ENCODE measurements at regions not wholly inside any gene's neighbourhood (a gene's known extent, or its start where the extent isn't known, plus 50 kb on each side); places are given as distances from the start of the nearest gene placed in this dataset.

DNA sequence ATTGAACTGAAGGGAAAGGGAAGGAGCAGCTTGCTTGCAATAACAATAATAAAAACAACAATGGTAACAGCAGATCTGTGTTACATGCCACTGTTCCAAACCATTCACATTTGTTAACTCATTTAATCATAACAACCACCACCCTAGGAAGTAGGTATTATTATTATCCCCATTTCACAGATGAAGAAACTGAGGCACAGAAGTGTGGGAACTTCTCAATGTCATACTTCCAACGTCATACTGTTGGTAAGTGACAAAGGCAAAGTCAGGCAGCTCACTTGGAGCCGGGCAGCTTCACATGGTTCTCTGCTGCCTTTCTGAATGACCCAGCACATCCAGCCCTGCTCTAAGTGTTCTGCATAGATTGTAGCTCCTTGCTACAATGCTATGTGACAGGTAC is 72.6 kb downstream of the FOXD1 start:
- Histone ChIP-seq H3K27me3 (no peaks in the 10 kb centered on the region), H3K27ac (no peak overlapping the region), H3K36me3 (no peaks in the 10 kb centered on the region), H3K9me3 (no peaks in the 10 kb centered on the region), H3K4me3 (no peak overlapping the region), H3K4me1 (no peaks in the 10 kb centered on the region)
- intact Hi-C loops (cut with DNase I): no loop called here
- DNase-seq (ENCODE audit: extremely low spot score in 2 of 2): no peak
- TF ChIP-seq POLR2A (IDR thresholded peaks at IDR 0.05) (no peak), POLR2AphosphoS5 (IDR thresholded peaks at IDR 0.05; ENCODE audit: insufficient read depth in 1 of 2, low read depth in 1 of 2) (no peak)
- TF ChIP-seq, protein P1, sequence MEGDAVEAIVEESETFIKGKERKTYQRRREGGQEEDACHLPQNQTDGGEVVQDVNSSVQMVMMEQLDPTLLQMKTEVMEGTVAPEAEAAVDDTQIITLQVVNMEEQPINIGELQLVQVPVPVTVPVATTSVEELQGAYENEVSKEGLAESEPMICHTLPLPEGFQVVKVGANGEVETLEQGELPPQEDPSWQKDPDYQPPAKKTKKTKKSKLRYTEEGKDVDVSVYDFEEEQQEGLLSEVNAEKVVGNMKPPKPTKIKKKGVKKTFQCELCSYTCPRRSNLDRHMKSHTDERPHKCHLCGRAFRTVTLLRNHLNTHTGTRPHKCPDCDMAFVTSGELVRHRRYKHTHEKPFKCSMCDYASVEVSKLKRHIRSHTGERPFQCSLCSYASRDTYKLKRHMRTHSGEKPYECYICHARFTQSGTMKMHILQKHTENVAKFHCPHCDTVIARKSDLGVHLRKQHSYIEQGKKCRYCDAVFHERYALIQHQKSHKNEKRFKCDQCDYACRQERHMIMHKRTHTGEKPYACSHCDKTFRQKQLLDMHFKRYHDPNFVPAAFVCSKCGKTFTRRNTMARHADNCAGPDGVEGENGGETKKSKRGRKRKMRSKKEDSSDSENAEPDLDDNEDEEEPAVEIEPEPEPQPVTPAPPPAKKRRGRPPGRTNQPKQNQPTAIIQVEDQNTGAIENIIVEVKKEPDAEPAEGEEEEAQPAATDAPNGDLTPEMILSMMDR (IDR thresholded peaks at IDR 0.05): no peak

- Histone ChIP-seq H3K4me1 (no peaks in the 10 kb centered on the region), H3K27ac (no peak overlapping the region), H3K27me3 (no peaks in the 10 kb centered on the region), H3K36me3 (no peaks in the 10 kb centered on the region), H3K4me3 (no peak overlapping the region), H3K9me3 (no peaks in the 10 kb centered on the region)
- no peak for TF ChIP-seq POLR2A (IDR thresholded peaks at IDR 0.05)
- TF ChIP-seq, protein P1 (IDR thresholded peaks at IDR 0.05): no peak
- DNase-seq (ENCODE audit: extremely low spot score in 2 of 2): no peak
- intact Hi-C loops (cut with DNase I): no loop called here
These were observed 73.4 kb downstream of the FOXD1 start for GRCh38 chr5:73375191-73375545.

DNA sequence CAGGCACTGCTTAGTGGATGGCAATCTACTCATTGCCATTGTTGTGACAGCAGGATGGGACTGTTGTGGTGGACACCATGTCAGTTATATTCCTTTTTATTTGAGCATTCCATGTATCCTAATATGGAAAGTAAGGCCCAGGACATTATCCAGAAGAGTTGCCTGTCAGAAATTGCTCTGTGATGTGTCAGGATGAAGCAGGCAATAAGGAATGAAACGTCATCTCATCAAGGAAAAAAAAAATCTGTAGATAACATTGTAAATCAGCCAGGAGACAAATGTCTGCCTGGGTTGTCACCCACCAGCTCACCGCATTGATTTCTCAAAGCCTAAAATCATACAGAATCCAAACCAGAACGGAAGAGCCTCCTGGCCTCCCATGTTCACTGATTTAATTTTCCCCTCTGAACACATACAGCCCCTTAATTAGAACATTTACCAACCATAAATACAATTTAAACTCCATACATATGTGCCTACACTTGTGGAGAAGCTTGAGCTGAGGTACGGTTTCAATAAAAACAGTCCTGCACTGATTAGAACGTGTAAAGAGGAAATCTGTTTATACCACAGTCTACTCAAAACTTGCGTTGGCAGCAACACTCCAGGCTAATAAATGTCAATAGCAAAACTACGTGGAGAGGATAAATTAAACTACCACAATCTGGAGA is 73.9 kb downstream of the FOXD1 start:
- Histone ChIP-seq H3K27me3 (no peaks in the 10 kb centered on the region), H3K27ac (no peak overlapping the region), H3K9me3 (no peaks in the 10 kb centered on the region), H3K4me3 (no peak overlapping the region), H3K4me1 (no peaks in the 10 kb centered on the region), H3K36me3 (no peaks in the 10 kb centered on the region)
- TF ChIP-seq POLR2A (IDR thresholded peaks at IDR 0.05) (no peak), POLR2AphosphoS5 (IDR thresholded peaks at IDR 0.05; ENCODE audit: insufficient read depth in 1 of 2, low read depth in 1 of 2) (no peak)
- TF ChIP-seq, protein P1 (IDR thresholded peaks at IDR 0.05): no peak
- no peak for DNase-seq (ENCODE audit: extremely low spot score in 2 of 2)
- intact Hi-C loops (cut with DNase I): no loop called here

GRCh38 chr5:73373814-73374510 is 74.6 kb downstream of the FOXD1 start:
- Histone ChIP-seq H3K27me3 (no peaks in the 10 kb centered on the region), H3K4me3 (no peak overlapping the region)
- intact Hi-C loops (cut with DNase I): loop anchor here (2.0 kb wide), 1 partner anchor 25 kb away; no protein-coding TSS in a partner anchor

More at GRCh38 chr5:73373814-73374510, 74.6 kb downstream of the FOXD1 start:
- H3K9me3 ChIP-seq: no peaks in the 10 kb centered on the region
- no peaks in the 10 kb centered on the region for H3K4me1 ChIP-seq
- no peak for DNase-seq (ENCODE audit: extremely low spot score in 2 of 2)
- TF ChIP-seq POLR2A (IDR thresholded peaks at IDR 0.05): no peak
- TF ChIP-seq, protein P1 (IDR thresholded peaks at IDR 0.05): no peak
- TF ChIP-seq POLR2AphosphoS5 (IDR thresholded peaks at IDR 0.05; ENCODE audit: insufficient read depth in 1 of 2, low read depth in 1 of 2): no peak
- H3K36me3 ChIP-seq: no peaks in the 10 kb centered on the region
- no peak overlapping the region for H3K27ac ChIP-seq
